B cell (primary cell): ENCODE measurements at regions not wholly inside any gene's neighbourhood (a gene's known extent, or its start where the extent isn't known, plus 50 kb on each side); places are given as distances from the start of the nearest gene placed in this dataset.

Source experiments
- CTCF ChIP-seq: fragments of 200-600 bp; IDR thresholded peaks from one replicate; pipeline ENCODE4 v1.8.0; 2022; ENCODE audit warnings: antibody characterized with exemption, mild to moderate bottlenecking
- EZH2 ChIP-seq: IDR thresholded peaks from 2 replicates; pipeline ENCODE4 v1.6.1; 2012; ENCODE audit warnings: borderline replicate concordance, low read depth, mild to moderate bottlenecking, moderate library complexity, low read length; ENCODE audit not compliant: insufficient read depth, poor library complexity, severe bottlenecking

- no peak for TF ChIP-seq EZH2
- no peak for TF ChIP-seq CTCF
Observed at GRCh38 chr3:73707772-73708171, 83.0 kb upstream of the PDZRN3 start.
